ENCODE measurements at regions not wholly inside any gene's neighbourhood (a gene's known extent, or its start where the extent isn't known, plus 50 kb on each side); places are given as distances from the start of the nearest gene placed in this dataset.

- no peak for TF ChIP-seq POLR2A (IDR thresholded peaks at IDR 0.05; ENCODE audit: low read length)
- TF ChIP-seq GATA1 (IDR thresholded peaks at IDR 0.05; ENCODE audit: low read depth, low read length): no peak
Observed at GRCh38 chr15:53872410-53872809, 105.8 kb upstream of the UNC13C start.
